Skeletal muscle cell (primary cell): ENCODE measurements at regions not wholly inside any gene's neighbourhood (a gene's known extent, or its start where the extent isn't known, plus 50 kb on each side); places are given as distances from the start of the nearest gene placed in this dataset.
"Not testable (repeated sequence)": the region's sequence is repeated elsewhere in the genome, so short reads cannot be mapped to it uniquely, and the experiment has no call there.

Experiments used
- DNase-seq: peaks from one replicate; pipeline ENCODE4 v3.0.0-alpha.2; 2010; ENCODE audit warnings: low read depth
- H3K4me3 ChIP-seq: 2 replicates; pipeline ENCODE4 v1.5.1; 2011; ENCODE audit warnings: low read depth, mild to moderate bottlenecking, control low read depth, low read length, moderate library complexity

DNA sequence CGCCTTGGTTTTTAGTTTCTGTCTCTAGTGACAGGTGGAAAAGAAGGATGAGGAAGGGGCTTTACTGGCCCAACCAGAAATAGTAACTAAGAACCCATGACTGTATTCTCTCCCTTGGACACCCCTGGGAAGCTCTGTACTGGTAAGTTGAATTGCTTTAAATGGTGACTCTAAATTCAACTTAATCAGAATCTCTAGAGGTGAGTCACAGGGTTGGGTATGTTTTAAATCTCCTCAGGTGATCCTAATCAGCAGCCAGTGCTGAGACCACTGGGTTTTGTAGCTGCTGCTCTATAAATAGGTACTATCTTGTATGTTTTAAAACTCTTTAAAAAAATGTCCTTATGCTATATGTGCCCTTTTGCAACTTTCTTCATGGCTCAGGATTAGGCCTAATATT lies 314.0 kb upstream of the ECI2 start:
- H3K4me3 ChIP-seq = no peak overlapping the region
- no peak for DNase-seq

DNA sequence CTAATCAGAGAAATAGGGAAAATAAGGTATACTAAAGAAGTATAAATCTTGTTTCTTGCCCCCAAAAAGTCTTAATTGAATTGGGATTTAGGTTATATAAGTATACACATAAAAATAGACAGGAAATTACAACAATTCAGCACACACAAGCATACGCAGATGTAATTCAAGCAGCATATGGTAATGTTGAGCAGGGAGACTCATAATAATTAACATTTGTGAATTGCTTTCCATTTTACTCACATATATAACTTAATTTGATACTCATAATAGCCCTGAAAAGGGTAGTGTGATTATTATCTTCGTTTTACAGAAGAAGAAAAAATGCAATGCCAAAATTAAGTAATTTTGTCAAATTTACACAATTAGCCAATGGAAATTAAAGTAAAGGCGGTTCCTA lies 313.5 kb upstream of the ECI2 start:
- no peak for DNase-seq
- H3K4me3 ChIP-seq = no peak overlapping the region

DNA sequence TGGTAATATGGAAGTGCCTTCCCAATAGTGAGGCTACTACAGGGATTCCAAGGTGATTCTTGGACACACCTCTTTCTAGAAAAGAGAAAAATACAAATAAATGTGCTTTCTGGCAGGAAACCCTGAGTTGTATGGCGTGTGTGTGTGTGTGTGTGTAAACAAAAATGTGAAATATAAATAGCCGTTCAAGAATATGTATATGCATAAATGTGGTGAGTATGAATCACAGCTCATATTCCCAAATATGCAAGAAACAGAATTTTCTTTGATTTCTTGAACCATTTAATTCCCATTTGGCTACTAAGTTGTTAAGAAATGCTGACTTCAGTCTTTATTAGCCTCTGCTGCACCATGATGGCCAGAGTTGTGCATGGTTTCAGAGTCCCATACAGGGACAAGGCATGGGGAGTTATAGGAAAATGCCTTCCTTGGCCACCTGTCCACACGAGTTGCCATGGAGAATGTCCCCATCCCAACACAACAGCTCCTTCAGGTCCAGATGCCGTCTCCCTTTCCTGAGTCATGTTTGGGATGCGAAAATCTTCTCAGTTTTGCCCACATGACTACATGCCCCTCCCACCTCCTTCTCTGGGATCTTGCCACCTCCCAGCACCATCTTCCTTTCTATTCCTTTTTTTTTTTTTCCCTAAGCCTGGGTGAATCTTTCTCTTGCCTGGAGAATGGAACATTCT lies 312.4 kb upstream of the ECI2 start:
- H3K4me3 ChIP-seq = no peak overlapping the region
- peak; percentile 29 for DNase-seq

DNA sequence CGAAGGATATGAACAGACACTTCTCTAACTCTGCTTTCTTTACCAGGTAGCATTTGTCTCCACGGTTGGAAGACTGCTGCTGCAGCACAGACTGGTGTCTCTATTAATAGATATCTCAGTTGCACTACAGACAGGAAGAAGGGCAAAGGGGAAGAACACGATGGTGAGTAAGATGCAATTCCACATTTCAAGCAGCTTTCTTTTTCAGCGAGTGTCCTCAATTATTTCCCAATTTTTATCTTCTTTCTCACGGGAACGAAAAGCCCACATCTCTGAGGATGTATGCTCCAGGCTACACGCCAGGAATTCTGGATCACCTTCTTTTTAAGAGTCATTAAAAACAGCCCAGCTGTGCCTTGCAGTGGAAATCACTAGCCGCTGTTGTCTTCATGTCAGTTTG lies 311.6 kb upstream of the ECI2 start:
- peak; percentile 87 for DNase-seq
- no peak overlapping the region for H3K4me3 ChIP-seq

DNA sequence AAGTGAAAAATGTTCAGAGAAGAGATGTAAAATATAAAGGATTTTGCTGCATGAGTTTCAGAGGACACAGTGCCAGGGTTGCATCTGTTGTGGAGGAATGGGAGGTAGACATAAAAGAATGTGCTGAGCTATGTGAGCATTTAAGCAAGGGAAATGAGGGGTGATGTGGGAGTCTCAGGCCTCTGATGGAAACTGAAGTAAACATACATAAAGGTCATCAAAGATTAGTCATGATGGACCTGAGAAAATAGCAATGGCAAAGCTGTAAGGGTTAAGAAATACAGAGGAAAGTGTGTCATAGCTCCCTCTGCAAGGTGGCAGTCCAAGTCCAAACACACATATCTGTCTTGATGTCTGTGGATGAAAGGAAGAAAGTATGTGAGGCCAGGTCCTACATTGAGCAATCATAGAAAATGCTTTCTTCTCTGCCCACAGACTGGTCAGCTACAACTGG lies 306.6 kb upstream of the ECI2 start:
- peak; percentile 18 for DNase-seq

DNA sequence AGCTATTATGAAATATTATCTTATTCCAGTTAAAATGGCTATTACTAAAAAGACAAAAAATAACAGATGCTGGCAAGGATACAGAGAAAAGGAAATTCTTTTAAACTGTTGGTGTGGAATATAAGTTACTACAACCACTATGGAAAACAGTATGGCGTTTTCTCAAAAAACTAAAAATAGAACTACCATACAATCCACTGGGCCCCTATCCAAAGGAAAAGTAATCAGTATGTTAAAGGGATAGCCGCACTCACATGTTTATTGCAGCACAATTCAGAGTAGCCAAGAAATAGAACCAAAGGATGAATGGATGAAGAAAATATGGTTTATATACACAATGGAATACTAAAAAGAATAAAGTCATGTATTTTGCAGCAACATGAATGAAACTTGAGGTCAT lies 303.8 kb upstream of the ECI2 start:
- H3K4me3 ChIP-seq = no peak overlapping the region
- no peak for DNase-seq

More for the DNA sequence above, 306.6 kb upstream of the ECI2 start:
- no peak overlapping the region for H3K4me3 ChIP-seq

DNA sequence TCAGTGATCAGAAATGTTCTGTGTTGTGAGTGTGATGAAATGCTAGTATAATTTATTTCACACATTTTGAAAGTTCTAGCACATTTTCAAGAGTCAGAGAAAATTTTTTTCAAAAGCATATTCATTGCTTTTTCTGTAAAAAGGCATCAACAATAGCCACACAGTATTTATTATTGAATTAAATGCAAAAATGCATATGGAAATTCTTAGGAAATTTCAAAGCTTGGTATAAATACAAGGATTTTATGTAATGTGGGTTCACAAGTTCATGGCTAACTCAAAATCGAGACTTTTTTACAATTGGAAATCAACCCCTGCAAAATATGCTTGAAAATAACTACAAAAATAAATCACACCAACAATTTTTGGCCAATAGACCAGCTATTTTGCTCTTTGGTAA lies 302.0 kb upstream of the ECI2 start:
- no peak overlapping the region for H3K4me3 ChIP-seq

DNA sequence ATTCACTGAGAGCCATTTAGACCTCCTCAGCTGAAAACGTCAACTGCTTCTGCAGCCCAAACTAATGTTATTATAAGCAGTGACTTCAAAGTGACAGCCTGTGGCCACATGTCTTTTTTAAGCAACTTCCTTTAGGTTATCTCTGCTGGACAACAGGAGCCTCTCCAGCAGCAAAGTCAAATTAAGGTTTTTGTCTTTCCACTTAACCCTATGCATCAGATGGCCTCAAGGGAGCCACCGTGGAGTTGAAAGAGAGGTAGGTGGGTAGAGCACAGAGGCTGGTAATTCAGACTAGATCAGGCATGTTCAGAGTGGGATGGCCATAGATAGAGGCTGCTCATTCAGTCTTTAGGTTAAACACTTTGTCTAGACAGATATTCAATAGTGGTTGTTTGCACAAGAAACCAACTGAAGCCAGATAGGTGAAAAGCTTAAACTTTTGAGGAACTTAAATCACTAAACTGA lies 300.6 kb upstream of the ECI2 start:
- no peak for DNase-seq

More for the DNA sequence above, 302.0 kb upstream of the ECI2 start:
- no peak for DNase-seq

DNA sequence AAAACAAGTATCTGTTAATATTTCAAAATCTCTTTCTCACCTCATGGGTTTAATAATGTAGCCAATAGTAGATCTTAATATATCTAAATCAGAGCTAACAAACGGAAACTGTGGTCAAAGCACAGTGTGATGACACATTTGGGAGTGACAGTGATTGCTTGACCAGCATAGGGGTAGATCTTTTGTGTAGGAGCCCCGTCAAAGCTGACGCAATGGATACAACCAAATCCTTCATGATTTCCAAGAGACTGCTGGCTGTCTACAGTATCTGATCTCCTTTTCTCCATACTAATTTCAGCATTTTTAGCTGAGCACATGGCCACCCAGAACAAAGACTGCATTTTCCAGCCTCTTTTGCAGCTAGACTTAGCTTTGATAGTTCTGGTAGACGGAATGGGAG lies 299.3 kb upstream of the ECI2 start:
- H3K4me3 ChIP-seq = no peak overlapping the region
- no peak for DNase-seq

More for the DNA sequence above, 300.6 kb upstream of the ECI2 start:
- H3K4me3 ChIP-seq = no peak overlapping the region

DNA sequence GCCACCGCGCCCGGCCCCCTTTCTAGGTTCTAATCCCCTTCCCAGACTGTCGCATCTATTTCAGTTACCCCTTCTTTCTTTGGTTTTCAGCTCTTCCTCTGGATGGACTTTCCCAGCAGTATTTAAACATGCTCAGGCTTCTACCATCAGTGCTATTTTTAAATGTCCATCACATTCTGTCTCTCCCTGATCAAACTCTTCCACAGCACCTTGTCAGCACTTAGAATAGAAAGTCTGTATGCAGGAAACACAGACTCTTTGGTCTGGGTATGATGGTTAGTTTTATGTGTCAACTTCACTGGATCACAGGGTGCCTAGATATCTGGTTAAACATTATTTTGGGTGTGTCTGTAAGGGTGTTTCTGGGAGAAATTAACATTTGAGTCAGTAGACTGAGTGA lies 297.8 kb upstream of the ECI2 start:
- DNase-seq = no peak
- H3K4me3 ChIP-seq = no peak overlapping the region

DNA sequence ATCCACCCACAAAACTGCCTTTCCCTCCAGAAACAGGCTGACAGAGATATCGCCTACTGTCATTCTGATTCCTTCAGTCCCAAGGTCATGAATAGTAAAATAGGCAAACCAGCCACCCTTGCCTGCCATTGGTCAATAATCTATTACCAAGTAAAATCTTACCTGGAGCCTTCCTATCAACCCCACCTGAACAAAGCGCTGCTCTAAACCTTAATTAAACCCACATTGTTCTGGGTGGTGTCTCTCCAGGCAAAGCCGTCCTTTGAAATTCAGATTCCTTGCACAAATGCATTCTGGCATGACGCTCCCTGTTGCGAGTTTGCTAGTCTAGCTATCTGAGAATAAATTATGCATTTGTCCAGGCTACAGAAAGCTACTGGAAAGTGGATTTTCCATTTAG lies 291.6 kb upstream of the ECI2 start:
- no peak for DNase-seq
- no peak overlapping the region for H3K4me3 ChIP-seq

DNA sequence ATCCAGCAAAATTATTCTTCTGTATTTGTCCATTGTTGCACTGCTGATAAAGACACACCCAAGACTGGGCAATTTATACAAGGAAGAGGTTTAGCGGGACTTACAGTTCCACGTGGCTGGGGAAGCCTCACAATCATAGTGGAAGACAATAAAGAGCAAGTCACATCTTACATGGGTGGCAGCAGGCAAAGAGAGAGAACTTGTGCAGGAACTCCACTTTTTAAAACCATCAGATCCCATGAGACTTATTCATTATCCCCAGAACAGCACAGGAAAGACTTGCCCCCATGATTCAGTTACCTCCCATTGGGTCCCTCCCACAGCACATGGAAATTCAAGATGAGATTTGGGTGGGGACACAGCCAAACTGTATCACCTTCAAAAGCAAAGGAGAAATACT lies 286.5 kb upstream of the ECI2 start:
- no peak overlapping the region for H3K4me3 ChIP-seq
- DNase-seq = no peak

DNA sequence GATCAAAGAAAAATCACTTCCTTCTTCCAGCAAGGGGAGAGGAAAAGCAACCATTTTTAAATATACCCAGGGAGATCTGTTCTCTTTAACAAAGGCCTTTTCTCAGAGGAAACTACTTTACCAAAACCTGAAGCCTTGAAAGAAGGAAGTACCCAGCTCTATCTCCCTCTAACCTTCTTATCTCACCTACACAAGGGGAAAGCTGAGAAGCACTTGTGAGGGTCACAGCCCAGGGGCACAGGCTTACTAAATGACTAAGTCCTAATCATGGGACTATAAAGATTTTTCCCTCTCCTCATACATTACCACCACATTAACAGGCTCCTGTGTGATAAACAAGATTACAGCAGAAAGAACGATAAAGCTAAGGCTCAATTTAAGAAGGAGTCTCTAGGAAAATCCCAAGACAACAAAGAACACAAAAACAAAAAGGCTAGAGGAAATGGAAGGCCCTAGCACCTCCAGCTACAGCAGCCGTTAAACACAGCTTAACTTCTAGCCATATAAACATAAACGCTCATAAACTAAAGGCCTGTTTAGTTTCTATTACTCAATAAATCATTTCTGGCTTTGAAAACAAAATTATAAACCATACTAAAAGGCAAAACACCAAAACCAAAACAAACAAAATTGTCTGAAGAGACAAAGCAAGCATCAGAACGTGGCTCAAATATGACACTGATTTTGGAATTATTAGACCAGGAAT lies 284.9 kb upstream of the ECI2 start:
- H3K4me3 ChIP-seq = no peak overlapping the region
- DNase-seq = no peak

DNA sequence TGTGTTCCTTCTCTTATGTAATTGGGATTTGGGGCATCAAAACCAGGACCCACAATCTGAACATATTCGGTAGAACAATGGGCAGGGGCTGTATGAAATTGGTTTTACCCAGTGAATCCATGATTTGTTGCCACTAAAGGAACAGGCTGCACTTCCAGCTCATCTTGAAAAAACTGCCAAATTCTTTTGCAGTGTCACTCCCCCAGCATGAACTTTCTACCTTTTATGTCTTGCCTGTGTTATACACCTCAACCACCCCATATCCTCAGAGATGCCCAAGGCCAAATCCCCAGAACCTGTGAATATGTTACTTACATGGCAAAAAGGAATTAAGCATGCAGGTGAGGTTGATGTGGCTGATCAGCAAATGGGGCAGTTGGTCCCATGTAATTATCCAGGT lies 280.2 kb upstream of the ECI2 start:
- no peak for DNase-seq
- no peak overlapping the region for H3K4me3 ChIP-seq

DNA sequence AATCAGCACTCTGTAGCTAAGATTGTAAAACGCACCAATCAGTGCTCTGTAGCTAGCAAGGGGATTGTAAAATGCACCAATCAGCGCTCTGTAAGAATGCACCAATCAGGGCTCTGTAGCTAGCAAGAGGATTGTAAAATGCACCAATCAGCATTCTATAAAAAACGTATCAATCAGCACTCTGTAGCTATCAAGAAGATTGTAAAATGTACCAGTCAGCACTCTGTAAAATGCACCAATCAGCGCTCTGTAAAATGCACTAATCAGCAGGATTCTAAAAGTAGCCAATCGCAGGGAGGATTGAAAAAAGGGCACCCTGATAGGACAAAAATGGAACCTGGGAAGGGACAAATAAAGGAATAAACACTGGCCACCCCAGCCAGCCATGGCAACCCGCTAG lies 278.7 kb upstream of the ECI2 start:
- not testable (repeated sequence) for DNase-seq, H3K4me3 ChIP-seq

DNA sequence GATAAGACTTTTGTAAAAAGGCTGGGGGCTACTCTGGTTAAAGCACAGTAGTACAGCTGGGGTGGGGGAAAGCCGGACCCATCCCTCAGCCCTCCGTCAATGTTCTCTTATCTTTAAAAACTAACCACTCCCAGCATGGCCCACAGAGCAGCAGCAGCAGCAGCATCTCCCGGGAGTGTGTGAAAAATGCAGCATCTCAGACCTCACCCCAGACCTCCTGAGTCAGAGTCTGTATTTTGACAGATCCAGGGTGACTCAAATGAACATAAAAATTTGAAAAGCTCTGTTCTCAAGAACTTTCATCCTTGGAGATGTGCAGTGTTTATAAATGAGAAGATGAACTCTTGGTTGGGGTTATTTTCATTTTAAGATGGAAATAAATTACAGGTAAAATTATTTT lies 277.7 kb upstream of the ECI2 start:
- peak; percentile 58 for DNase-seq
- no peak overlapping the region for H3K4me3 ChIP-seq

DNA sequence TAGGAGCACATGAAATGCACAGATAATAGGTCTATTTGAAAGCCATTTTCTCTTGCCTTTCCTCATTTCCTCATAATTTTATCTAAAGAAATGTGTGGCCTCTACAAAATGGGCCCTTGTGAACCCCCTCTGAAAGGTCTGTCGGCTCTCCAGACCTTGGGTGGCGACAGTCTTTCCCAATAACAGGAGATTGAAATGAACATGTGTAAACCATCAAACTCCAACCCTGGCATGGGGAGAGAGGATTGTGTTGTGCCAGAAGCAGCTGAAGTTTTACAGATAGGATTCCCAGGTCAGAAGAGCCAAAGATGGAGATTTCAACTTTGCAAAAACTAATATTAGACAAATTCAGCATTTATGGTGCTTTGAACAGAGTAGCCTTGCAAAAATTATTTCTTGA lies 277.1 kb upstream of the ECI2 start:
- no peak overlapping the region for H3K4me3 ChIP-seq
- no peak for DNase-seq

DNA sequence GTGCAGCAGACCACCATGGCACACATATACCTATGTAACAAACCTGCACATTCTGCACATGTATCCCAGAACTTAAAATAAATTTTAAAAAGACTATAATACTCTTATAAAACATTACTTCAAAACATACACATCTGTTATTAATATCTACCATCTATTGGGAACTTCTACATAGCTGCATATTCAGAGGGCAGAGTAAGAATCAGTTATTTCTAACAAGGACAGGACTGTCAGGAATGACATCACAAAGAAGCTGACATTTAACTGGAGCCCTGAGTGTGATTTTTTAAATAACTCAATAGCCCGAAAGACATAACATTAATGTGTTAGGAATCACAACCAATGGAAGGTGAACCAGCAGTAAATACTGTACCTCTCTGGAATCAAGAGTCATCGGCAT lies 276.7 kb upstream of the ECI2 start:
- DNase-seq = no peak
- no peak overlapping the region for H3K4me3 ChIP-seq

DNA sequence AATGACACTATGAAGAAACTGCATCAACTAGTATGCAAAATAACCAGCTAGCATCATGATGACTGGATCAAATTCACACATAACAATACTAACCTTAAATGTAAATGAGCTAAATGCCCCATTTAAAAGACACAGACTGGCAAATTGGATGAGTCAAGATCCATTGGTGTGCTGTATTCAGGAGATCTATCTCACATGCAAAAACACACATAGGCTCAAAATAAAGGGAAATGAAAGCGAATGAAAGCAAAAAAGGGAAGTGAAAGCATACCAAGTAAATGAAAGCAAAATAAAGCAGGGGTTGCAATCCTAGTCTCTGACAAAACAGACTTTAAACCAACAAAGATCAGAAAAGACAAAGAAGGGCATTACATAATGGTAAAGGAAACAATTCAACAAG lies 272.3 kb upstream of the ECI2 start:
- not testable (repeated sequence) for H3K4me3 ChIP-seq, DNase-seq

DNA sequence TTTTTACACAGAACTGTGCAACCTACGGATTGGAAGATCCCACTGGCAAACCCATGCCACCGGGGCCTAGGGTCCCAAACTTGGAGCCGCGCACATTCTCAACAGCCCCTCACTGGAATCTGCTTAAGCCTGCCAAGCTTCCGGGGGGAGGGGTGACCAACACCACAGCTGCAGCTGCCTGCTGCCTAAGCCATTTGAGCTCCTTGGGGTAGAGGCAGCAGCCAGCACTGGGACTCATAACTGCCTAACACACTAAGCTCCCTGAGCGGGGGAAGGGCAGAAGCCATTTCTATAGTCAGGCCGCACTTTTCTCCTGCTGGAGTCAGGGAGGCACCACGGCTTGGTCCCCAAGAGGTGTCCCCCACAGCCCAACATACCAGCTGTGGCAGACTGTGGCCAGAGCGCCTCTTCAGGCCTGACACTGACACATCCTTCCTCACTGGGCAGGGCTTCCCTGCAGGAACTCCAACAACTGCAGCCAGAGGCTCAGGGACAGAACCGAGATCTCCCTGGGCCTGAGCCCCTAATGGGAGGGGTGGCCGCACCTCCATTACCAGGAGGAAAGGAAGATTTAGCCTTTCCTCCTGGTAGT lies 270.3 kb upstream of the ECI2 start:
- H3K4me3 ChIP-seq = no peak overlapping the region
- peak; percentile 32 for DNase-seq

DNA sequence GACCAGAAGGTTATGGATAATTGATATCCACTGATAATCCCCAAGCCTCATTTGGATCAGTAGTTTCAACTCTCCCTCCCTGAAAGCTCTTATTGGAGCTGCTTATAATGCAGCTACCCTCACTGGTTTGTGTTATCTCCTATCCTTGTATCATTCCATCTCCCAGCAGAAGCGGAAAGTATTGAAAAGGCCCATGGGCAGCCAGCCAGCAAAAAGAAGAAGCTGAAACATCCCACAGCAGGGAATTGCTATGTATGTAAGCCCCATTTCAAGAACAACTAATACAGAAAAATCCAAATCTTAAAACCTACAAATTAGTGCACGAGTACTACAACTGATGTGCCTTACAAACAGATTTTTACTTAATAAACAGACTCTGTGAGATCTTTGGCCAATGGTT lies 269.0 kb upstream of the ECI2 start:
- H3K4me3 ChIP-seq = no peak overlapping the region
- DNase-seq = no peak
